ENCODE measurements at regions not wholly inside any gene's neighbourhood (a gene's known extent, or its start where the extent isn't known, plus 50 kb on each side); places are given as distances from the start of the nearest gene placed in this dataset.

- no peaks in the 10 kb centered on the region for H3K27me3 ChIP-seq (ENCODE audit: control insufficient read depth, insufficient read depth, low read length, poor library complexity, severe bottlenecking)
- no peaks in the 10 kb centered on the region for H3K9me3 Mint-ChIP-seq
- H3K4me1 ChIP-seq (ENCODE audit: control insufficient read depth, insufficient read depth, low read length), result peaks cover 7% of the 10 kb centered on the region
- H3K4me3 ChIP-seq (ENCODE audit: low read length), result no peak overlapping the region
- no peak overlapping the region for H3K9ac ChIP-seq (ENCODE audit: extremely low read depth, low read length, poor library complexity, severe bottlenecking)
- no peak overlapping the region for H3K27ac ChIP-seq (ENCODE audit: low read depth, low read length)
- TF ChIP-seq, protein P1, sequence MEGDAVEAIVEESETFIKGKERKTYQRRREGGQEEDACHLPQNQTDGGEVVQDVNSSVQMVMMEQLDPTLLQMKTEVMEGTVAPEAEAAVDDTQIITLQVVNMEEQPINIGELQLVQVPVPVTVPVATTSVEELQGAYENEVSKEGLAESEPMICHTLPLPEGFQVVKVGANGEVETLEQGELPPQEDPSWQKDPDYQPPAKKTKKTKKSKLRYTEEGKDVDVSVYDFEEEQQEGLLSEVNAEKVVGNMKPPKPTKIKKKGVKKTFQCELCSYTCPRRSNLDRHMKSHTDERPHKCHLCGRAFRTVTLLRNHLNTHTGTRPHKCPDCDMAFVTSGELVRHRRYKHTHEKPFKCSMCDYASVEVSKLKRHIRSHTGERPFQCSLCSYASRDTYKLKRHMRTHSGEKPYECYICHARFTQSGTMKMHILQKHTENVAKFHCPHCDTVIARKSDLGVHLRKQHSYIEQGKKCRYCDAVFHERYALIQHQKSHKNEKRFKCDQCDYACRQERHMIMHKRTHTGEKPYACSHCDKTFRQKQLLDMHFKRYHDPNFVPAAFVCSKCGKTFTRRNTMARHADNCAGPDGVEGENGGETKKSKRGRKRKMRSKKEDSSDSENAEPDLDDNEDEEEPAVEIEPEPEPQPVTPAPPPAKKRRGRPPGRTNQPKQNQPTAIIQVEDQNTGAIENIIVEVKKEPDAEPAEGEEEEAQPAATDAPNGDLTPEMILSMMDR (conservative IDR thresholded peaks at IDR 0.05), result no peak
- no peaks in the 10 kb centered on the region for H3K9me3 ChIP-seq (ENCODE audit: control insufficient read depth, low read length)
- H3K36me3 ChIP-seq (ENCODE audit: control insufficient read depth, insufficient read depth, low read length), result no peaks in the 10 kb centered on the region
- H3K36me3 Mint-ChIP-seq (ENCODE audit: low read depth), result no peaks in the 10 kb centered on the region
- no peak for DNase-seq
- no peaks in the 10 kb centered on the region for H3K27me3 Mint-ChIP-seq (ENCODE audit: insufficient read depth)
- no peak overlapping the region for H3K27ac Mint-ChIP-seq
- no peak overlapping the region for H3K4me3 Mint-ChIP-seq
- peaks cover 4% of the 10 kb centered on the region for H3K4me1 Mint-ChIP-seq
- 88 to 100% methylated on average over 1 to 2 of the region's 2 CpGs for WGBS, 2 experiments (ENCODE audit: insufficient coverage in 1 of 2, insufficient read length in 1 of 2)
These were observed 168.3 kb downstream of the PIK3R1 start for GRCh38 chr5:68383888-68384310.

- Histone ChIP-seq H3K27me3 (ENCODE audit: control insufficient read depth, insufficient read depth, low read length, poor library complexity, severe bottlenecking) (no peaks in the 10 kb centered on the region), H3K9me3 (ENCODE audit: control insufficient read depth, low read length) (no peaks in the 10 kb centered on the region), H3K36me3 (ENCODE audit: control insufficient read depth, insufficient read depth, low read length) (no peaks in the 10 kb centered on the region), H3K9ac (ENCODE audit: extremely low read depth, low read length, poor library complexity, severe bottlenecking) (no peak overlapping the region), H3K4me1 (ENCODE audit: control insufficient read depth, insufficient read depth, low read length) (no peaks in the 10 kb centered on the region), H3K4me3 (ENCODE audit: low read length) (no peak overlapping the region), H3K27ac (ENCODE audit: low read depth, low read length) (no peak overlapping the region)
- no peak for DNase-seq
- Mint-ChIP-seq H3K4me1 (no peaks in the 10 kb centered on the region), H3K27me3 (ENCODE audit: insufficient read depth) (no peaks in the 10 kb centered on the region), H3K36me3 (ENCODE audit: low read depth) (no peaks in the 10 kb centered on the region), H3K27ac (no peak overlapping the region), H3K9me3 (no peaks in the 10 kb centered on the region), H3K4me3 (no peak overlapping the region)
- 98 to 100% methylated on average over 1 to 2 of the region's 2 CpGs for WGBS, 2 experiments (ENCODE audit: insufficient coverage in 1 of 2, insufficient read length in 1 of 2)
- TF ChIP-seq, protein P1 (conservative IDR thresholded peaks at IDR 0.05), result no peak
These were observed 169.5 kb downstream of the PIK3R1 start for GRCh38 chr5:68384936-68385594.

- 88% methylated on average over 2 of the region's 2 CpGs; no CpG with 5 or more reads in 1 of the 2 experiments for WGBS, 2 experiments (ENCODE audit: insufficient coverage in 1 of 2, insufficient read length in 1 of 2)
- no peak overlapping the region for H3K9ac ChIP-seq (ENCODE audit: extremely low read depth, low read length, poor library complexity, severe bottlenecking)
- no peak overlapping the region for H3K27ac ChIP-seq (ENCODE audit: low read depth, low read length)
- no peaks in the 10 kb centered on the region for H3K9me3 Mint-ChIP-seq
- no peaks in the 10 kb centered on the region for H3K36me3 ChIP-seq (ENCODE audit: control insufficient read depth, insufficient read depth, low read length)
- no peaks in the 10 kb centered on the region for H3K27me3 ChIP-seq (ENCODE audit: control insufficient read depth, insufficient read depth, low read length, poor library complexity, severe bottlenecking)
- no peaks in the 10 kb centered on the region for H3K9me3 ChIP-seq (ENCODE audit: control insufficient read depth, low read length)
- H3K4me1 Mint-ChIP-seq, result no peaks in the 10 kb centered on the region
- H3K4me3 ChIP-seq (ENCODE audit: low read length), result no peak overlapping the region
- no peaks in the 10 kb centered on the region for H3K36me3 Mint-ChIP-seq (ENCODE audit: low read depth)
- TF ChIP-seq, protein P1 (conservative IDR thresholded peaks at IDR 0.05), result no peak
- no peaks in the 10 kb centered on the region for H3K27me3 Mint-ChIP-seq (ENCODE audit: insufficient read depth)
- H3K27ac Mint-ChIP-seq, result no peak overlapping the region
- no peaks in the 10 kb centered on the region for H3K4me1 ChIP-seq (ENCODE audit: control insufficient read depth, insufficient read depth, low read length)
- DNase-seq, result no peak
- H3K4me3 Mint-ChIP-seq, result no peak overlapping the region
These were observed 170.4 kb downstream of the PIK3R1 start for GRCh38 chr5:68385936-68386335.
